ENCODE measurements at regions not wholly inside any gene's neighbourhood (a gene's known extent, or its start where the extent isn't known, plus 50 kb on each side); places are given as distances from the start of the nearest gene placed in this dataset.
"Not testable (repeated sequence)": the region's sequence is repeated elsewhere in the genome, so short reads cannot be mapped to it uniquely, and the experiment has no call there.

- DNase-seq (ENCODE audit: low read depth in 4 of 4, low spot score in 3 of 4): no peak
Observed at GRCh38 chr6:168194732-168195567, 115.9 kb upstream of the FRMD1 start.

GRCh38 chr6:168193816-168194721, 115.1 kb upstream of the FRMD1 start:
- no peak for DNase-seq (ENCODE audit: low read depth in 4 of 4, low spot score in 3 of 4)

GRCh38 chr6:168192901-168193815, 114.1 kb upstream of the FRMD1 start:
- DNase-seq (ENCODE audit: low read depth in 4 of 4, low spot score in 3 of 4): no peak

GRCh38 chr6:168192195-168192900, 113.3 kb upstream of the FRMD1 start:
- no peak for DNase-seq (ENCODE audit: low read depth in 4 of 4, low spot score in 3 of 4)

- no peak for DNase-seq (ENCODE audit: low read depth in 4 of 4, low spot score in 3 of 4)
Observed at GRCh38 chr6:168190646-168191443, 111.8 kb upstream of the FRMD1 start.

- no peak for DNase-seq (ENCODE audit: low read depth in 4 of 4, low spot score in 3 of 4)
Observed at GRCh38 chr6:168190014-168190405, 111.0 kb upstream of the FRMD1 start.

- DNase-seq (ENCODE audit: low read depth in 4 of 4, low spot score in 3 of 4): no peak
Observed at GRCh38 chr6:168189200-168190013, 110.4 kb upstream of the FRMD1 start.

GRCh38 chr6:168188369-168189199, 109.6 kb upstream of the FRMD1 start:
- DNase-seq (ENCODE audit: low read depth in 4 of 4, low spot score in 3 of 4): no peak

- DNase-seq (ENCODE audit: low read depth in 4 of 4, low spot score in 3 of 4): no peak
Observed at GRCh38 chr6:168186438-168186837, 107.4 kb upstream of the FRMD1 start.

- DNase-seq (ENCODE audit: low read depth in 4 of 4, low spot score in 3 of 4): not testable (repeated sequence)
Observed at GRCh38 chr6:168186018-168186417, 107.0 kb upstream of the FRMD1 start.

GRCh38 chr6:168184701-168185100, 105.7 kb upstream of the FRMD1 start:
- DNase-seq (ENCODE audit: low read depth in 4 of 4, low spot score in 3 of 4): no peak

GRCh38 chr6:168183613-168183970, 104.6 kb upstream of the FRMD1 start:
- DNase-seq (ENCODE audit: low read depth in 4 of 4, low spot score in 3 of 4): no peak

- no peak for DNase-seq (ENCODE audit: low read depth in 4 of 4, low spot score in 3 of 4)
Observed at GRCh38 chr6:168182908-168183612, 104.0 kb upstream of the FRMD1 start.

GRCh38 chr6:168182366-168182765, 103.4 kb upstream of the FRMD1 start:
- no peak for DNase-seq (ENCODE audit: low read depth in 4 of 4, low spot score in 3 of 4)

GRCh38 chr6:168181876-168182275, 102.9 kb upstream of the FRMD1 start:
- DNase-seq (ENCODE audit: low read depth in 4 of 4, low spot score in 3 of 4): no peak

- DNase-seq (ENCODE audit: low read depth in 4 of 4, low spot score in 3 of 4): no peak
Observed at GRCh38 chr6:168181316-168181715, 102.3 kb upstream of the FRMD1 start.

- no peak for DNase-seq (ENCODE audit: low read depth in 4 of 4, low spot score in 3 of 4)
Observed at GRCh38 chr6:168180548-168181011, 101.6 kb upstream of the FRMD1 start.
